OCI-LY3 (cell line): ENCODE measurements at regions not wholly inside any gene's neighbourhood (a gene's known extent, or its start where the extent isn't known, plus 50 kb on each side); places are given as distances from the start of the nearest gene placed in this dataset.

ENCODE experiments used
- H2AFZ ChIP-seq: fragments of 200-600, 300-600 bp; shearing (Covaris generic); 2 replicates; pipeline ENCODE4 v1.6.0; 2014; ENCODE audit warnings: antibody characterized with exemption, low read depth, low read length
- H3K27ac ChIP-seq: fragments of 200-600, 300-600 bp; sonication (generic); 2 replicates; pipeline ENCODE4 v1.5.1; 2014; ENCODE audit warnings: mild to moderate bottlenecking, low read length, moderate library complexity, mixed read lengths
- H3K27me3 ChIP-seq: fragments of 200-600, 300-600 bp; sonication (generic); 2 replicates; pipeline ENCODE4 v1.6.1; 2014; ENCODE audit warnings: low read depth, low read length, mixed read lengths
- H3K36me3 ChIP-seq: fragments of 200-600, 300-600 bp; sonication (generic); replicated peaks from 2 replicates; pipeline ENCODE3; 2014; ENCODE audit warnings: low read depth, low read length, mixed read lengths
- H3K4me1 ChIP-seq: fragments of 300-600, 200-600 bp; sonication (generic); 2 replicates; pipeline ENCODE4 v1.6.1; 2014; ENCODE audit warnings: low read length, mixed read lengths
- H3K4me2 ChIP-seq: fragments of 200-600, 300-600 bp; sonication (generic); 2 replicates; pipeline ENCODE4 v1.6.1; 2014; ENCODE audit warnings: low read length, mixed read lengths
- H3K4me3 ChIP-seq: fragments of 300-600, 200-600 bp; sonication (generic); 2 replicates; pipeline ENCODE4 v1.5.1; 2014; ENCODE audit warnings: antibody characterized with exemption, mild to moderate bottlenecking, low read length, moderate library complexity
- H3K79me2 ChIP-seq: fragments of 300-600, 200-600 bp; shearing (Covaris generic); 2 replicates; pipeline ENCODE4 v1.6.1; 2014; ENCODE audit warnings: mild to moderate bottlenecking, low read length, mixed read lengths
- H3K9ac ChIP-seq: fragments of 300-600, 200-600 bp; shearing (Covaris generic); 2 replicates; pipeline ENCODE4 v1.6.0; 2014; ENCODE audit warnings: mild to moderate bottlenecking, low read length, moderate library complexity
- H3K9me3 ChIP-seq: fragments of 200-600, 300-600 bp; shearing (Covaris generic); 2 replicates; pipeline ENCODE4 v1.6.1; 2014; ENCODE audit warnings: low read length, mixed read lengths; ENCODE audit not compliant: insufficient read depth
- H4K20me1 ChIP-seq: fragments of 200-600, 300-600 bp; sonication (generic); 2 replicates; pipeline ENCODE4 v1.6.1; 2016; ENCODE audit warnings: low read length, mixed read lengths; ENCODE audit not compliant: insufficient read depth
- EZH2phosphoT487 ChIP-seq: fragments of 200-600 bp; shearing (Covaris generic); IDR thresholded peaks from 2 replicates; pipeline ENCODE4 v1.6.1; 2018; ENCODE audit warnings: antibody characterized with exemption, mixed run types, low read depth
- TF ChIP-seq, protein P1 (sequence below): fragments of 200-600, 300-600 bp; sonication (generic); IDR thresholded peaks from 2 replicates; pipeline ENCODE4 v1.5.1; 2014; ENCODE audit warnings: antibody characterized with exemption, low read length, low read depth

DNA sequence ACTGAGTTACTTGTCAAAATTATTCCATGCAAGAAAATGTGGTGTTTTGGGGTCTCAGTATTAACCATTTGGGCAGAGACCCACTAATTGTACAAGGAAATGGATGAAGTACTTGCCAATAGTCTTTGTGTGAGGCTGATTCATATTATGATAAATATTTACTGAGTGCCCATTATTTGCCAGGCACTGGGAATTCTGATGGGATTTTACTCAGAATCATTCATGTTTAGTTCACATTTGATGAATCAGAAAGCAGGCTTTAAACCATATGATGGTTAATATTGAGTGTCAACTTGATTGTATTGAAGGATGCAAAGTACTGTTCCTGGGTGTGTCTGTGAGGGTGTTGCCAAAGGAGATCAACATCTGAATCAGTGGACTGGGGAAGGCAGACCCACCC, 66.2 kb upstream of the SOX21 start:
- Histone ChIP-seq H3K27ac (no peak overlapping the region), H3K9me3 (0 out of 2 replicates have a peak, but pooled peaks cover 5% of the 10 kb centered on the region), H3K4me2 (no peak overlapping the region), H2AFZ (no peak overlapping the region), H3K36me3 (no peaks in the 10 kb centered on the region), H3K79me2 (no peaks in the 10 kb centered on the region), H3K4me3 (no peak overlapping the region), H3K9ac (no peak overlapping the region), H4K20me1 (no peaks in the 10 kb centered on the region), H3K4me1 (no peaks in the 10 kb centered on the region), H3K27me3 (no peaks in the 10 kb centered on the region)
- no peak for TF ChIP-seq EZH2phosphoT487
- TF ChIP-seq, protein P1, sequence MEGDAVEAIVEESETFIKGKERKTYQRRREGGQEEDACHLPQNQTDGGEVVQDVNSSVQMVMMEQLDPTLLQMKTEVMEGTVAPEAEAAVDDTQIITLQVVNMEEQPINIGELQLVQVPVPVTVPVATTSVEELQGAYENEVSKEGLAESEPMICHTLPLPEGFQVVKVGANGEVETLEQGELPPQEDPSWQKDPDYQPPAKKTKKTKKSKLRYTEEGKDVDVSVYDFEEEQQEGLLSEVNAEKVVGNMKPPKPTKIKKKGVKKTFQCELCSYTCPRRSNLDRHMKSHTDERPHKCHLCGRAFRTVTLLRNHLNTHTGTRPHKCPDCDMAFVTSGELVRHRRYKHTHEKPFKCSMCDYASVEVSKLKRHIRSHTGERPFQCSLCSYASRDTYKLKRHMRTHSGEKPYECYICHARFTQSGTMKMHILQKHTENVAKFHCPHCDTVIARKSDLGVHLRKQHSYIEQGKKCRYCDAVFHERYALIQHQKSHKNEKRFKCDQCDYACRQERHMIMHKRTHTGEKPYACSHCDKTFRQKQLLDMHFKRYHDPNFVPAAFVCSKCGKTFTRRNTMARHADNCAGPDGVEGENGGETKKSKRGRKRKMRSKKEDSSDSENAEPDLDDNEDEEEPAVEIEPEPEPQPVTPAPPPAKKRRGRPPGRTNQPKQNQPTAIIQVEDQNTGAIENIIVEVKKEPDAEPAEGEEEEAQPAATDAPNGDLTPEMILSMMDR, result no peak

DNA sequence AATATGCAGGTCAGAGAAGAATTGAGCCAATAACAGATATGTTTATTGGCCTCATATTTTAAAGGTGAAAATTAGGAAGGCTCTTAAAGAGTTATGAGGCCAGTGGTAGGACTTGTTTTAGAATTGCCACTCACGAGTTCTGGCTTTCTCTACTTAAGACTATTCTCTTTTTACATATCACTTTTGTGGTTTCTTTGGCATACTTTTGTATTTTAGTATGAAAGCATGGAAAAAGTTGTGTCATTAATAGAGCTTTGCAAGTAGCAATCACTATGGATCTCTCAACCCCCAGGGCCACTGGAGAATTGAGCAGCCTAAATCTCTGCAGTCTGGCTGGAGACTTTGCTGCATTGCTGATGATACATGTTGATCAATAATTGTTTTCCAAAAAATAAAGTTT, 64.6 kb upstream of the SOX21 start:
- H4K20me1 ChIP-seq, result no peaks in the 10 kb centered on the region
- no peak for TF ChIP-seq EZH2phosphoT487
- TF ChIP-seq, protein P1, result no peak

DNA sequence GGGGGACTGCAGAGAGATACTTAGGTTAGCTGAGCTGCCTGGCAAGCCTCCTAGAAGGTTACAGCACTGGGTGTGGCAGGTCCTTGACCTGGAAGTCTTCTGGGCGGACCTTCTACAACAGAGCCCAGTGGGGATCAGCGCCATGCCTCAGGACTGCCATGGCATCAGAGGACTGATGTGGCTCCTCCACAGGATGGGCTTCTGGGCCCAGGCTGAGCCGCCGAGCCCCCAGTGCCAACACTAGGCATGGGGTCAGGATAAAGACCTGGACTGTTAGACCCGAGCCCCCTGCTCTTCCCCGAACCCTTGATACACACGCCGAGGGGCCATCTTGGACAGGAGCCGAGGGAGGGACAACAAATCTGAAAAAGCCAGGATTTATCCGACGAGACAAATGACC, 64.0 kb upstream of the SOX21 start:
- Histone ChIP-seq H3K36me3 (no peaks in the 10 kb centered on the region), H4K20me1 (no peaks in the 10 kb centered on the region), H3K27me3 (no peaks in the 10 kb centered on the region), H3K79me2 (no peaks in the 10 kb centered on the region), H2AFZ (no peak overlapping the region), H3K4me1 (no peaks in the 10 kb centered on the region), H3K4me3 (no peak overlapping the region), H3K27ac (no peak overlapping the region), H3K4me2 (no peak overlapping the region), H3K9me3 (no peaks in the 10 kb centered on the region), H3K9ac (no peak overlapping the region)
- TF ChIP-seq, protein P1, result no peak
- no peak for TF ChIP-seq EZH2phosphoT487

More for the DNA sequence above, 64.6 kb upstream of the SOX21 start:
- Histone ChIP-seq H3K27ac (no peak overlapping the region), H3K27me3 (no peaks in the 10 kb centered on the region), H3K79me2 (no peaks in the 10 kb centered on the region), H3K4me2 (no peak overlapping the region), H3K36me3 (no peaks in the 10 kb centered on the region), H3K4me3 (no peak overlapping the region), H3K9me3 (no peaks in the 10 kb centered on the region), H2AFZ (no peak overlapping the region), H3K4me1 (no peaks in the 10 kb centered on the region), H3K9ac (no peak overlapping the region)

DNA sequence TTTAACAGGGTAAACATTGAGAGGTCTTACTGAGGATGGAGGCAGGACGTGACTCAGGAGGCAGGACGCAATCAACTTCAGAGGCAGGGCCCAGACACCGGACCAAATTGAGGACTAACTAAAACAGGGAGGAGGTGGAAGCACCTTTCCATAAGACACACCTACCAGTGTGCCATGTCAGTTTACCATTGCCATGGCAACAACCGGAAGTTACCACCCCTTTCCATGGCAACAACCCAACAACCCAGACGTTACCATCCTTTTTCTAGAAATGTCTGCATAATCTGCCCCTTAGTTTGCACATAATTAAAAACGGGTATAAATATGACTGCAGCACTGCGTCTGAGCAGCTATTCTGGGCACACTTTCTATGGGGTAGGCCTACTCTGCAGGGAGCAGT, 53.5 kb upstream of the SOX21 start:
- Histone ChIP-seq H3K9me3 (no peaks in the 10 kb centered on the region), H3K4me3 (no peak overlapping the region), H3K4me2 (no peak overlapping the region), H4K20me1 (no peaks in the 10 kb centered on the region), H3K9ac (no peak overlapping the region), H2AFZ (no peak overlapping the region), H3K4me1 (no peaks in the 10 kb centered on the region), H3K27me3 (peaks cover 11% of the 10 kb centered on the region; the same call in 1 of the 2 replicates), H3K36me3 (no peaks in the 10 kb centered on the region), H3K27ac (no peak overlapping the region), H3K79me2 (no peaks in the 10 kb centered on the region)
- TF ChIP-seq EZH2phosphoT487, result no peak
- TF ChIP-seq, protein P1, result no peak
